Erythroblast (primary cell): ENCODE measurements at regions not wholly inside any gene's neighbourhood (a gene's known extent, or its start where the extent isn't known, plus 50 kb on each side); places are given as distances from the start of the nearest gene placed in this dataset.

ENCODE experiments used
- GATA1 ChIP-seq: IDR thresholded peaks from 2 replicates; pipeline ENCODE4 v1.6.1; 2011; ENCODE audit warnings: low read depth, mild to moderate bottlenecking, control low read depth, low read length, moderate library complexity
- POLR2A ChIP-seq: IDR thresholded peaks from 2 replicates; pipeline ENCODE4 v1.6.1; 2011; ENCODE audit warnings: mild to moderate bottlenecking, low read length

DNA sequence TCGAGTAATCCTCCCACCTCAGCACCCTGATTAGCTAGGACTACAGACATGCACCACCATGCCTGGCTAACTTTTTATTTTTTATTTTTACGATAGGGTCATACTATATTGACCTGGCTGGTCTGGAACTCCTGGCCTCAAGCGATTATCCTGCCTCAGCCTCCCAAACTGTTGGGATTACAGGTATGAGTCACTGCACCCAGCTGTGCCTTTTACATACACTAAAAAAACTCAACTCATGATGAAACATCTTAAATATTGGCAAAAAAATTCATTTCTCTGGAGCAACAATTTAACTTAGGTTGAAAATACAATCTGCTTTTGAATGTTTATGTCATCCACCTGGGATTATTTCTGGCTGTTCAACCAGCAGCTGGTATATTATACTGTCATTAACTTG is 598.3 kb upstream of the ZP4 start:
- TF ChIP-seq POLR2A (no peak), GATA1 (no peak)
